GM19372 (cell line): ENCODE measurements at regions not wholly inside any gene's neighbourhood (a gene's known extent, or its start where the extent isn't known, plus 50 kb on each side); places are given as distances from the start of the nearest gene placed in this dataset.

Experiments used
- ATAC-seq: cut with Tn5 transposase; IDR thresholded peaks from one replicate; pipeline ENCODE4 v1.9.1; 2021; ENCODE audit warnings: mild to moderate bottlenecking, low read depth, moderate library complexity; ENCODE audit not compliant: unreplicated experiment

DNA sequence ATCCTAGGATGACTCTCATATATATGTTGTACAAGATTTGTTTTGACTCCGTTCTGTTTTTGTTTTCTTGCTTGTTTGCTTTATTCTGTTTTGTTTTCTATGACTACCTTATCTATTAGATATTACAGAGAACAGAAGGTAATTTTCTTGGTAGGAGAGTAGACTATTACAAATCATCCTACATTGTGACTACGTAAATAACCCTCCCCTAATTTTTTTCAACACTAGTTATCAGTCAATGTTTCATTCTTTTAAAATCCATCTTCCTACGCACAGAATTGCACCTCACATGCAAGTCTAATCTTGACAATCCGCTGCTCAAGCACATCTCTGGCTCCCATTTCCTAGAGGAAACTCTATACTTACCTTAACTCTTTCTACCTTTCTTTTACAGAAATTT is 792.3 kb upstream of the PIK3C3 start:
- ATAC-seq: no peak

DNA sequence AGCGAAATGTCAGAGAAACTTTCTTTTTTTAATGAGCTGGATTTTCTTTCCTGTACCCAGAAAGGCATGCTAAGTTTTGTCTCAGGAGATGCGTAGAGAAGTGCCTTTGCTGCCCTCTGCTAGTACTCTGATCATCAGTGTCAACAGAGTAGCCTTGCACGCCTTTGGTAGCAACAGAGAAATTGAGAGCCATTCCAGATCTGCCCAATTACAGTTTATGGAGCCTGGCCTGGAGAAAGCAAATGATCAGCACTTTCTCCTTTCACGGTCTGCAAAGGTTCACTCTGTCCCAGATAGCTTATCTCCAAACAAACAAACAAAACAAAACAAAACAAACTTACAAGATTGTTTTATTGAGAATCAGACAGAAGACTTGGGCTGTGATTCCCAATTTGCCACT is 792.8 kb upstream of the PIK3C3 start:
- no peak for ATAC-seq

DNA sequence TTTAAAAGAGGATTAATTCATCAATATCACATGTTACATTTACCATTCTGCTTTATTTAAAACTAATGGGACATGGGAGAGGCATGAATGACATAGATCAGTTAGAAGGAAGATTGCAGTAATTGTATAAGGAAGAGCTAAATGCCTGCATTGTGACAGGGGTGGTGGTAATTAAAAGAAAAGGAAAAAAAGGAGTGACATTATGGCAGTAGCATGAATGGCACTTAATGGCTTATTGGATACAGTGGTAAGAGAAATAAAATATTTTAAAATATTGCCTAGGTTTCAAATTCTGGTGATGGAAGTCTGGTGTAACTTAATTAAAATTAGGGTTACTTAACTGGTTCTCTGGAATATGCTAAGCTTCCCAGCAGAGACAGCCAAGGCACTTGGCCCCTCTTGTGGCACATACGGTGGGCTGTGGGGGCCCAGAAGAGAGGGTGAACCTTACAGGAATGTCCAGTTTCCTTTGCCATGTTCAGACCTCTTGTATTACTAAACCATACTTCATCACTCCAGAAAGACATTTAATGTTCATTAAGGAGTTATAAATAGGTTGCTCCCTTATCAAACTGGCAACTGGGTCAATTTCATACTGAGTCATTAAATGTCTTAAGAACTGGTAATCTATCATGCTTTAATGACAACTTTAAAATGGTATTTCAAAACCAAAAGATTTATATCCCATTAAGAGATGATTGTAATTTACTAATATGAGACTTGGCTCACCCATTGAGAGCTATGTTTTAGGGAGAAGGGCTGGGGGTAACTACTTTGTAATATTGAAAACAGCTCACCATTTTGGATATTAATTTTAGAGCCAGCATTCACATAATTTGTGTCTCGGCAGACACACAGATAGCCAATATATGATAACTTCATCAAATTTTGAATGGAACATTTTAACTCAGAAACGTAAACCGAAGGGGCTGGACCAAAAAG is 798.9 kb upstream of the PIK3C3 start:
- ATAC-seq: no peak

DNA sequence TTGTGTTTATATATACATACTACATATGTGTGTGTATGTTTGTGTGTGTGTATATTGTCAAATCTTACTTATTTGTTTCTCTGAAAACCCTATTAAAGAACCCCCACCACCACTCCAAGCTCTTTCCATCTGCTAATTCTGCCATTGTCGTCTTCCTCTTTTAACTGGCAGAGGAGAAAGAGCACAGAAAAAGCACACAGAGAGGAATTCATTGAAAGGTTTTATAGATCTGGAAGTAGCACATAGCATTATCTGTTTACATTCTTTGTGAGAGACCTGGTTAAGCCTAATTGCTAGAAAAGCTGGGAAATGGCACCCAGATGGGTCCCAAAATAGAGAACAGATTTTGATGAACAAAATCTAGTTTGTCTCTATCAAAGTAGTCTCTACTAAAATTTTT is 800.0 kb upstream of the PIK3C3 start:
- ATAC-seq: no peak

DNA sequence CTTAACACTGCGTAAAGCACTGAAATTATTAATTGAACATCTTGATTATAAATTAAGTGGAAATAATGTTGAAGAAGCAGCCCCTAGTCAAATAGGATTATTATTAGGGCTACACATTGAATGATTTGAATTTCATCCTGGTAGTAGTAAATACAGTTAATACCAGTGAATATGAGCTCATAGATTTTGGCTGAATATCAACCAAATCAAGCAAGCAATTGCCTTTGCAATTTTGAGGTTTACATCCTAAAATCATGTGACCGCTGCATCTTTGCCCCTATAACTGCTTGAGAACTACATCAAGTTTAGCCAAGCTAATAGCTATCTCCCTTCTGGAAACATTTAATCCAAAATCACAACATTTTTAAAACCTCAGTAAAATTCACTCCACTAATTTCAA is 801.2 kb upstream of the PIK3C3 start:
- no peak for ATAC-seq

DNA sequence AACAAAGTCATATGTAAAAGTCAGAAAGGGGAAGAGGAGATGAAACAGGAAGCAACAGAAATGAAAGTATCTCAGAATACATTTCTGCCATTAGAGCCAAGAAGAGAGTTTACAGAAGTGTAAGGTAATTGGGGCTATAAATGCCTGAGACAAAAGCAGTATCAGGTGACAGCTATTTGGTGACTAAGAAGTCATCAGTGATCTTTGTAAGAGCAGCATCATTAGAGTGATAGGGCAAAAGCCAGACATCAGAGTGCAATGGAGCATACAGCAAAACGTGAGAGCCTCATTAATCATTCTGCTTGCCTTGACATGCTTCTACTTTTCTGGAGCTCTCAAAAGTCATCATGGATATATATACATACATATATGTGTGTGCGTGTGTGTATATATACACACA is 804.7 kb upstream of the PIK3C3 start:
- no peak for ATAC-seq

DNA sequence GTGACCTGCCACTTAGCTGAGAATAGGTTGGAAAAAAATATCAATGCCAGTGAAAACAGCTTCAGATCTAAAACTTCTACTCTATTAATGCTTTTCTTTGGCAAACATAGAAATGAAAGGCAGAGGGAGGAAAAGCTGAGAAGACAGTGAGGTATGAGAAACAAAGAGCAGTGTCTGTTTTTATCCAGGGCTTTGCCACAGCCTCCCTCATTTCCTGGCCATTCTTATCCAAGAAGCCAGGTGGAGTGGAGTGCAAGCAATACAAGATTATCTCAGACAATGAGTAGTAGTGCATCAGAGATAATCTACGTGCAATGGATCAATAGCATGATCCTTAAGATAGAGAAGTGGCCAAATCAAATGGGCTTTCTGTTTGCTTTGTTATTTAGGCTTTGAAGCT is 808.7 kb upstream of the PIK3C3 start:
- no peak for ATAC-seq

DNA sequence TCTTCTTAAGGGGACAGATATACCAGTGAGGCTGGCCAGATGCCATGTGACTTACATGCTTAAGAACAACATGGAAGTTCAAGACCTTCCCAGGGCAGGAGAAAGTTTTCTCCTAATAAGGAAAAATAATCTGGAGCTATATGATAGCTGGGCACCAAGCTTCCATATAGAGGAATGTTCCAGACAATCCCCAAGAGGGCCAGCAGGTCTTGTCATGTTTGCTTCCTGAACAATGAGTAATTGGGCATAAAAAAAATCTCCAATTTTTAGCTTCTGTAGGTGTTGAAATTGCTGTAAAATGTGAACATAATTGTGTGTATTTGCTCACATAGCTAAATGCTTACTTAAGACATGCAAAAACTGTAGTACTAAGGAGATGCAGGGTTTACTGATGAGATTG is 809.5 kb upstream of the PIK3C3 start:
- no peak for ATAC-seq

DNA sequence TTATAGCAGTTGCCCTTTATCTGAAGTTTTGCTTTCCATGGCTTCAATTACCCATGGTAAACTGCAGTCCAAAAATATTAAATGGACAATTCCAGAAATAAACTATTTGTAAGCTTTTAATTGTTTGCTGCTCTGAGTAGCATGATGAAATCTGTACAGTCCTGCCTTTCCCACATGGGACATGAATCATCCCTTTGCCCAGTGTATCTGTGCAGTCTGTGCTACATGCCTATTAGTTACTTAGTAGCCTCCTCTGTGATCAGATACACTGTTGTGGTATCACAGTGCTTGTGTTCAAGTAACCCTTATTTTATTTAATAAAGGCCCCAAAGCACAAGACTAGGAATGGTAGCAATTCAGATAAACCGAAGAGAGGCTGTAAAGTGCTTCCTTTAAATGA is 810.6 kb upstream of the PIK3C3 start:
- ATAC-seq: no peak

DNA sequence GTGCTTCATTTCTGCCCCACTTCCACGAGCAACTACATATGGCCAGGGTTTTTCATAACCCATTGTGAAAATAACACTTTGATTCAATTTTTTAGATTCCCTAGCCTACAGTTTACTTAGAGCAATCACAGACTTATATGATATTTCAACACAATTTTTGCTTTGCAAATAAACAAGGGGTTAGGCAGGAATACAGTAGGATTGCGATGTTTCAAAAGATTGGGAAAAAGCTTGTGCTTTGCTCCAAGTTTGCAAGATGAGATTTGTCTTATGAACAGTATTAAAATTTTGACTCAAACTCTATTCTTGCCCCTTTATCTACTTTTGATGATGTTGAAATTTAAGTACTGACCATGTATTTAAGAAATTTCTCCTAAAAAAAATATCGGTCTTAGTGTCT is 814.5 kb upstream of the PIK3C3 start:
- ATAC-seq: no peak

DNA sequence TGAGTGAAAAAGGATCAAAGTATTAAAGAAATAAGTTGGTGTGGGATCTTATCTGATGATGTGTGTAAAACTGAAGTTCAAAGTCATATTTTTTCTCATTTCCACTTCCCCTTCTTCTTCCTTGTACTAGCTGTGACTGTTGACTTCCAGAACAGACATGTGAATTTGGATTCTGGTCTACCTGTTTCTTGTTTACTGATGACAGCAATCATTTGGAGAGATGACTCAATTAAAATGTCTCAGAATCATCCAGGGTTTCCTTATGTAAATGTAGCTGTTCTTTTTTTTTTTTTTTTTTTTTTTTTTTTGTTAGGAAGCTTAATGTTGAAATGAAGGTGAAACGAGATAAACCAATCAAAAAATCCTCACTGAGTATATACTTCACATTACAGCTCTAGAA is 819.9 kb upstream of the PIK3C3 start:
- no peak for ATAC-seq

DNA sequence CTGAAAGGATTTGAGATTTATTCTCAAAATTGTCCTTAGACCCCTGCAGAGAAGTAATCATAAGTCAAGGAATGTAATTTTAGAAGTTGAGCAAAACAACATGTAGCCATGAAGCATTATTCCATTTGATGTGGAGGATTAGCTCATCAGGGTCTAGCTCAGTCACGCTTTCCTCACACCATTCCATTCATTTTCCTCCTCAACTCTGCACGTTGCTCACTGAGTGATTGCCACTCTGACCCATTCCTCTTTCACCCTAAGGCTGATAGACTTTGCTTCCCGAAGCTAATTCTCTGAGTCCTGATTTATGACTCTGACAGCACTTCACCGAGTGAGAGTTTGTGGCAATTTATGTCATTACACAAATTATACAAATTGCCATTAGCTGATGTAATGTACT is 820.6 kb upstream of the PIK3C3 start:
- no peak for ATAC-seq

DNA sequence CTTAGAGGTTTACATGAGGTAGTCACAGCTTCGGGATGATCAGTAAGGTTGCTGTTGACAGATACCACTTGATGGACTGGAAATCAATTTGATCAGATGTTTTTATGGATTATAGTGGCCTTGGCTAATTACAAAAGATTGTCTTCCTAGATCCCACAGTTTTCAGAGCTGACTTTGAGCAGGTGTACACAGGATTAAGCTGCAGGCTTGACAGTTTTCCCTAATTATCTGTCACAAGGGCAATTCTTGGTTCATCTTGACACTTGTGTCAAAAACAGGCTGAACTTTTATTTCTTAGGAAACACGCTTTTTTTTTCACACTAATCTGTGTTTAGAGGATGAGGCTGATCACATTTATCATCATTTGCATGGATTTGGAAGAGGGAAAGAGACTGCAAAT is 824.0 kb upstream of the PIK3C3 start:
- ATAC-seq: no peak

DNA sequence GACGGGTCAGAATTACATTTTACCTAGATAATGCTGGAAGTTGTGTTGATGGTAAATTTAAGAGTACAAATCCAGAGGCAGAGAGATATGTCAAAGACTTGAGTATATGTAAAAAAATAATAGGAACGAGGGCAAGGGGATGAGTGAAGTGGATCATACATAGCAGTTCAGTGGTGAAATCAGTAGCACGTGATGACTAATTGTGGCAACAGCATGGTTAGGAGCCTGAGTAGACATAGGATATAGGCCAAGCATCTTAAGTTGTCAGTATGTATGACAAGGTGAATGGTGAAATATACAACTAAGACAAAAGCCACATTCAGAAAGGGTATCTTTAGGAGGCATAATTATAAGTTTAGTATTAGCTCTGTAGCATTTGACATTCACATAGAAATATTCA is 826.5 kb upstream of the PIK3C3 start:
- no peak for ATAC-seq

DNA sequence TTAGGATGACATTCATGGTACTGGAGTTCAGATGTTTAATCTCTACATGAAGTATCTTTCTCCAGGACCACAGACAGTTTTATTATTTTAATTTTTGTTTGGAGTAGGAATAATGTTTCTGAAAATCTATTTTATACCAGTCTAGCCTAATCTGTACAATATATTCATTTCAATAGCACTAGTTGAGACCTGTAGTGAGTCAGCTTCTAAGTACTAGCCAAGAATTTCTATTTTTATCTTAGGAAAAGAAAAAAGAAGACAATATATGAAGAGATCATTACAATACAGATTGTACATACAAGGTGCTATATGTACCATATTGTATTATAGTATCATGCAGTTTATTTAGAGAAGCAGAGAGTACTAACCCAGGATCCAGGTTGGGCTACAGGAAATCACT is 826.9 kb upstream of the PIK3C3 start:
- no peak for ATAC-seq

DNA sequence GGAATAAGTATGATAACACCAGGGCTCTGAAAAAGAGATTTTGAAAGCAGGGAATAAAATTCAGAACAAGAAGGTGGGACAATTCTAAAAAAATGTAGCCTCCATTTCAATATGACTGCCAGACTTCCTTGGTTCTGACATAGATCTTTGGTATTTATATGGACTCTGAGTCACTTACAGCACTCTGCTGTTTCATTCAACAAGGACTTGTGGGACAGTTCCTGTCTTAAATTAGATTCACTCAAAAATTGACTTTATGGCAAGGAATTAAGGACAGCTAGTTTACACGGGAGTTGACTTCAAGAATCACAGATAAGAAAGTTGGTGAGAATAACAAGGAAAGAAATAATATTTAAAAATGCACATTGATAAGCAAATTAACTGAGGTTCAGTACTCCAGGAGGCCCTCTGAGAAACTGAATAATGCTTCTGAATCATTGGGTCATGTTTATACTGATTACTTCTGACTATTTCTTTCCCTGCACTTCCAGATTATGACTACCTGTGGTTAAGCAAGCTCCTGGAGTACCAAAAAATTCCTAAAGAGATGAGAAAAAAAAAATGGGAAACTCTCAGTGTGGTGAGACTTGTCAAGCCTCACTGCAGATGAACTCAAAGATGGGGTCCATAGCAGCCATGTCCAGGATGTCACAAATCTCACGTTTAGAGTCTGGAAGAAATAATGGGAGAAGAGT is 828.3 kb upstream of the PIK3C3 start:
- ATAC-seq: no peak

DNA sequence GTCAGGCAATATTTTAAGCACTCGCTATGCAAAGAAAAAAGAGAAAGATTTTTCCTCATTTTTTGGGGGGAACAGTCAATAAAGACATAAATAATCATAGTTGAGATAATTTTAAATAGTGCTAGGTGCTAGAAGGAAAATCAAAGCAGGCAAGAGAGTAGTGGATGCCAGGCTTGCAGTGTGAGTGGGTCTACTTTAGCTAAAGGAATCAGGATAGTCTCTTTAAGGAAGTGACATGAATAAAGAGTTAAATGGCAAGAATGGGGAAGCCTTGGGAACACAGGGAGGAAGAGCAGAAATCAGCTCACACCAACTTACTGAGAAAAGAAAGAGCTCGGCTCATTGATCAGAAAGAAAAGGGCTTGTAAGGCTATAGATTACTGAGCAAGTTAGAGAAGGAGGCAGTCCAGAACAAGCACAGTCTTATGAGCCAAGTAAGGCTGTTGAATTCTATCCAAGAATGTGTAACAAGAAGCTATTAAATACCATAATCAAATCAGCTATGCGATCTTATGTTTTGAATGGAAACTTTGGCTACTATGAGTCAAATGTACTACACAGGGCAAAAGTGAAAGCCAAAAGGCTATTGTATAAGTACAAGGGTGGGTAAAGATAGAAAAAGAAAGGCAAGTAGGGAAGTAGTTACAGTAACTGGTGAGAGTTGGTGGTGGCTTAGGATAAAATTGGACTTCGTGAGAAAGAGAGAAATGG is 833.8 kb upstream of the PIK3C3 start:
- ATAC-seq: no peak

DNA sequence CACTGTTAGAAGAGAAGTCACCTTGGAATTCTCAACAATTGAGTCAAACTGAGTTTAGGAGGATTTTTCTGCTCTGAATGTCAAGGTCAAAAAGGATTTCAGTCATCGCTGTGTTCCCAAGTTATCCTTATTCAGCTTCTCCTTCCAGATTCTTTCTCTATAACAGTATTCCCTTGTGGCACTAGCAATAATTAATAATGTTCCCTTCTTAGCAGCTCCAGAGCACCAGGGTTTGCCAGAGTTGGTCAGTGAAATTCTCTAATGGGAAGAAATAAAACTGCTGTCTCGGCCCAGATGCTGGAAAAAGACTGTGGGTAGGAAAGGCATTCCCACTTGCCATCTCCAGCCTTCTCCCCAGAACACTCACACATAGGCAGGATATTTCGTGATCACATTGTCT is 836.0 kb upstream of the PIK3C3 start:
- no peak for ATAC-seq

DNA sequence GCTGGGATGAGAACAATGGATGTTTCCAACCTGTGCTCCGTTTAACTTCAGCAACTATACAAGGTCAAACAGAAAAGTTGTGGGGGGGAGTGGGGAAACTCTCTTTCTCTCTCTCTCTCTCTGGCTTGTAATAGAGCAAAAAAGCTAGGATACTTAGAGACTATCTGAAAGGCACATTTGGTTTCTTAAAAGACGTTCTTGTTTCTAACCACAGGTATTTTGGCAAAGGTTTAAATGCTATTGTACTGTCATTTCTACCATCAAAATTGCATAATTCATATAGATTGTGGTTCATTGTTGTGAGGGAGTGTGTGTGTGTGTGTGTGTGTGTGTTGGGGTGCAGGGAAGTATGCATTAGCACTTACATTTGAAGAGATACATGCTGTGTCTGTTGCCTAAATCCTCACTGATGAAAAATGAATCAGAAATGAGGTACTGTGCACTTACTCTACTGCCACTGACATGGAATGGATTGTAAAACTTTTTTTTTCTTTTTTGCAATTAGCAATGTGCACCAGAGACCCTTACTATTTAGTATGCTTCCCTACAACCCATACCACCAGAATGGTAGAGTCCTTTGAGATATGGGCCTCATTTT is 841.0 kb upstream of the PIK3C3 start:
- ATAC-seq: no peak

DNA sequence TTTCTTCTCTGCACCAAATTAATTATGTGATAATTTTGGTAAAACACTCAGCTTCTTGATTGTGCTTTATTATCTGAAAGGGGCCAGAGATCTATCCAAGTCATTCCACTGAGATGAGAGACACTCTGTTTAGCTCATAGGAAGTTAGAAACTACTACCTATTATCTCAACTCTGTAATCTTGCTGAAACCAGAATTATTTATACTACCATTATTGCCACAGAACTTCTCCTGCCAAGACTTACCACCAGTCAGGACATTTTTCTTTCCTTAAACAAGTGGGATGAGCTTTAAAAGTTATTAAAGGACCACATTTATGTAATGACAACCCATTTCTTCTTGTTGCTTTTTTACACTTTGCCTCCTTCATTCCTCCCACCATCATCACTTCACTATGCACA is 855.6 kb upstream of the PIK3C3 start:
- ATAC-seq: no peak

DNA sequence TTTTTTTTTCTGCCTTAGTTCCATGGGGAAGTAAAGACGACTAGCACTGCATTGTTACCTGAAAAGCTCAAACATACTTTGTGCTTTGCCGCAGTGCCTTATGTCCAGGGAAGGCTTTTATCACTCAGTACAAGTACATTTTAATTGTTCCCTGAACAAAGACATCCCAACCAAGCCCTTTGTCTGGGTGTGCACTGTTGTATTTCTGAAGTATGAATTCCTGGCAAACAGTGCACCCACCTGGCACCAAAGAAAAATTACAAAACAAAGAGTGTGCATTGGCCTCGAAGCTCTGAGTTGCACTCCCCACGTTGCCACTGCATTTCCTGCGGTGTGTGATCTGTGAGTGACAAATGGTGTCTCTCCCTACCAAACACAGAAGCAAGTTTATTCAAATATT is 858.5 kb upstream of the PIK3C3 start:
- ATAC-seq: no peak
